H1 (cell line): ENCODE measurements at regions not wholly inside any gene's neighbourhood (a gene's known extent, or its start where the extent isn't known, plus 50 kb on each side); places are given as distances from the start of the nearest gene placed in this dataset.

Experiments
- CTCF ChIA-PET: fragments of 300-600 bp; sonication (Branson Sonifier 250); formaldehyde crosslinking; loops from one replicate; lab custom pipeline; 2021; ENCODE audit not compliant: partially characterized antibody; lab: Charles Lee
- POLR2A ChIA-PET: fragments of 300-600 bp; sonication (Branson Sonifier 250); formaldehyde crosslinking; loops from one replicate; lab custom pipeline; 2021; ENCODE audit warnings: inconsistent platforms; ENCODE audit not compliant: partially characterized antibody; lab: Charles Lee
- DNase-seq, 2 experiments: peaks; one replicate each; pipeline versions ENCODE4 v3.0.0 to v3.0.0-alpha.2; 2010 to 2022; ENCODE audit warnings: low spot score in 2 of 2, low read depth in 1 of 2, mixed read lengths in 1 of 2
- FAIRE-seq: peaks from 2 replicates; lab custom pipeline; 2011; peaks lifted over from hg19 to GRCh38; lab: Jason Lieb, UNC
- H2AFZ ChIP-seq: 2 replicates; pipeline ENCODE4 v1.8.1; 2012; ENCODE audit warnings: low read length, inconsistent platforms
- H2AK5ac ChIP-seq: 2 replicates; pipeline ENCODE4 v1.6.1; 2013; ENCODE audit warnings: low read depth, low read length
- H2BK120ac ChIP-seq: replicated peaks from 2 replicates; pipeline ENCODE3; 2013; ENCODE audit warnings: low read depth, low read length, inconsistent platforms
- H2BK12ac ChIP-seq: 2 replicates; pipeline ENCODE4 v1.6.1; 2013; ENCODE audit warnings: low read depth, low read length
- H2BK15ac ChIP-seq: 2 replicates; pipeline ENCODE4 v1.6.1; 2013; ENCODE audit warnings: low read length
- H2BK20ac ChIP-seq: 2 replicates; pipeline ENCODE4 v1.6.1; 2013; ENCODE audit warnings: low read length
- H2BK5ac ChIP-seq: 2 replicates; pipeline ENCODE4 v1.6.1; 2013; ENCODE audit warnings: low read depth, low read length
- H3K14ac ChIP-seq: 2 replicates; pipeline ENCODE4 v1.6.1; 2013; ENCODE audit warnings: inconsistent platforms; ENCODE audit not compliant: insufficient read length
- H3K18ac ChIP-seq: 2 replicates; pipeline ENCODE4 v1.6.1; 2013; ENCODE audit warnings: low read length; ENCODE audit errors: extremely low read depth
- H3K23ac ChIP-seq: 2 replicates; pipeline ENCODE4 v1.6.1; 2013; ENCODE audit warnings: inconsistent platforms; ENCODE audit not compliant: insufficient read length
- H3K23me2 ChIP-seq: 2 replicates; pipeline ENCODE4 v1.6.1; 2013; ENCODE audit warnings: low read depth, low read length
- H3K27ac ChIP-seq: 2 replicates; pipeline ENCODE4 v1.6.1; 2011; ENCODE audit warnings: low read depth, low read length, inconsistent platforms
- H3K27me3 ChIP-seq, 4 experiments: replicated peaks in 1 of 4; 1 replicate in 1 of 4; 2 replicates in 3 of 4; pipeline versions ENCODE4 v1.6.1 to v1.8.1; 2011 to 2013; ENCODE audit warnings: low read length in 3 of 4, mild to moderate bottlenecking in 3 of 4, inconsistent platforms in 2 of 4, mixed read lengths in 2 of 4, moderate library complexity in 1 of 4; ENCODE audit not compliant: control insufficient read depth in 3 of 4, insufficient read depth in 3 of 4; ENCODE audit errors: extremely low read depth in 1 of 4
- H3K36me3 ChIP-seq, 4 experiments: 2 replicates each; pipeline versions ENCODE4 v1.6.1 to v1.8.1; 2011 to 2013; ENCODE audit warnings: mild to moderate bottlenecking in 4 of 4, low read length in 3 of 4, moderate library complexity in 2 of 4, control low read depth in 1 of 4, inconsistent platforms in 1 of 4; ENCODE audit not compliant: insufficient read depth in 4 of 4, control insufficient read depth in 2 of 4
- H3K4ac ChIP-seq: replicated peaks from 2 replicates; pipeline ENCODE3; 2013; ENCODE audit warnings: low read length, low read depth, mixed read lengths, inconsistent platforms; ENCODE audit not compliant: insufficient read length
- H3K4me1 ChIP-seq, 4 experiments: replicated peaks in 1 of 4; 1 replicate in 1 of 4; 2 replicates in 3 of 4; pipeline versions ENCODE4 v1.6.1 to v1.8.1; 2011 to 2013; ENCODE audit warnings: low read length in 3 of 4, inconsistent platforms in 2 of 4, mixed read lengths in 1 of 4; ENCODE audit not compliant: insufficient read depth in 4 of 4, control insufficient read depth in 3 of 4
- H3K4me2 ChIP-seq, 2 experiments: 2 replicates each; pipeline versions ENCODE4 v1.6.1 to v1.8.1; 2011 to 2013; ENCODE audit warnings: low read depth in 2 of 2, low read length in 2 of 2, control low read depth in 1 of 2, inconsistent platforms in 1 of 2, mild to moderate bottlenecking in 1 of 2; ENCODE audit not compliant: insufficient read depth in 1 of 2
- H3K4me3 ChIP-seq, 4 experiments: fragments of 200-600, 300-600 bp in 1 of 4; sonication (generic), shearing (Covaris generic), sonication (Bioruptor Twin) in 1 of 4; 2 replicates each; pipeline versions ENCODE4 v1.5.1 to v1.8.1; 2011 to 2016; ENCODE audit warnings: low read length in 4 of 4, low read depth in 3 of 4, control low read depth in 2 of 4, inconsistent platforms in 2 of 4, mild to moderate bottlenecking in 2 of 4, mixed read lengths in 1 of 4, moderate library complexity in 1 of 4; ENCODE audit not compliant: insufficient read depth in 2 of 4; ENCODE audit errors: extremely low read depth in 1 of 4
- H3K56ac ChIP-seq: replicated peaks from 2 replicates; pipeline ENCODE3; 2013; ENCODE audit warnings: low read depth, mild to moderate bottlenecking, mixed read lengths, low read length, inconsistent platforms; ENCODE audit not compliant: insufficient read length
- H3K79me1 ChIP-seq: 2 replicates; pipeline ENCODE4 v1.6.1; 2013; ENCODE audit warnings: low read depth, low read length, control low read depth
- H3K79me2 ChIP-seq, 2 experiments: 2 replicates each; pipeline versions ENCODE4 v1.6.1 to v1.8.1; 2012 to 2013; ENCODE audit warnings: low read length in 2 of 2, mild to moderate bottlenecking in 2 of 2, inconsistent platforms in 1 of 2; ENCODE audit not compliant: insufficient read depth in 2 of 2, control insufficient read depth in 1 of 2
- H3K9ac ChIP-seq, 4 experiments: replicated peaks in 1 of 4; 1 replicate in 1 of 4; 2 replicates in 3 of 4; pipeline versions ENCODE4 v1.6.1 to v1.8.1; 2011 to 2013; ENCODE audit warnings: low read depth in 3 of 4, low read length in 3 of 4, control low read depth in 2 of 4, mild to moderate bottlenecking in 2 of 4, moderate library complexity in 2 of 4, inconsistent platforms in 1 of 4; ENCODE audit errors: extremely low read depth in 1 of 4
- H3K9me3 ChIP-seq, 2 experiments: 2 replicates each; pipeline versions ENCODE4 v1.6.1 to v1.8.1; 2012 to 2013; ENCODE audit warnings: mild to moderate bottlenecking in 2 of 2, moderate library complexity in 2 of 2, control low read depth in 1 of 2, inconsistent platforms in 1 of 2, low read depth in 1 of 2, low read length in 1 of 2, mixed read lengths in 1 of 2; ENCODE audit not compliant: insufficient read depth in 2 of 2
- H4K20me1 ChIP-seq, 2 experiments: replicated peaks in 1 of 2; 2 replicates each; pipeline versions ENCODE3 to v1.8.1; 2011 to 2013; ENCODE audit warnings: inconsistent platforms in 2 of 2, low read length in 2 of 2, mild to moderate bottlenecking in 1 of 2; ENCODE audit not compliant: insufficient read depth in 2 of 2, control insufficient read depth in 1 of 2
- H4K5ac ChIP-seq: 2 replicates; pipeline ENCODE4 v1.6.1; 2013; ENCODE audit warnings: low read length, low read depth, mixed read lengths, inconsistent platforms; ENCODE audit not compliant: insufficient read length
- H4K8ac ChIP-seq: 2 replicates; pipeline ENCODE4 v1.8.0; 2013; ENCODE audit warnings: mild to moderate bottlenecking, moderate library complexity, low read length, inconsistent platforms; ENCODE audit not compliant: insufficient read depth; ENCODE audit errors: extremely low read depth
- H4K91ac ChIP-seq: replicated peaks from 2 replicates; pipeline ENCODE3; 2013; ENCODE audit warnings: low read length, mixed read lengths, inconsistent platforms; ENCODE audit not compliant: insufficient read length
- ASH2L ChIP-seq: fragments of 200-600, 300-600 bp; sonication (generic); IDR thresholded peaks from one replicate; pipeline ENCODE4 v1.7.1; 2017; ENCODE audit warnings: low read length
- BACH1 ChIP-seq: IDR thresholded peaks from 2 replicates; pipeline ENCODE4 v1.6.1; 2012; ENCODE audit warnings: low read length, improper control_type of control experiment
- BCL11A ChIP-seq, 2 experiments: IDR thresholded peaks; one replicate each; pipeline ENCODE4 v1.6.1; 2011; ENCODE audit warnings: low read depth in 2 of 2, low read length in 2 of 2, mild to moderate bottlenecking in 2 of 2
- CBX5 ChIP-seq: fragments of 300-800, 300-1000 bp; sonication (generic); IDR thresholded peaks from 2 replicates; pipeline ENCODE4 v1.7.1; 2016; ENCODE audit warnings: antibody characterized with exemption, low read length, low read depth
- CEBPB ChIP-seq: IDR thresholded peaks from 2 replicates; pipeline ENCODE4 v1.6.1; 2012; ENCODE audit warnings: low read depth, low read length
- CHD1 ChIP-seq: IDR thresholded peaks from 2 replicates; pipeline ENCODE4 v1.6.1; 2012; ENCODE audit warnings: low read depth, low read length, improper control_type of control experiment
- EZH2 ChIP-seq: fragments of 200-600 bp; sonication (generic); IDR thresholded peaks from 2 replicates; pipeline ENCODE4 v1.7.1; 2012; ENCODE audit warnings: low read depth, mild to moderate bottlenecking, moderate library complexity, low read length, inconsistent platforms; ENCODE audit not compliant: severe bottlenecking
- HDAC2 ChIP-seq, 2 experiments: fragments of 300-600 bp in 1 of 2; sonication (generic) in 1 of 2; IDR thresholded peaks; 2 replicates each; pipeline ENCODE4 v1.6.1; 2011 to 2012; ENCODE audit warnings: low read depth in 2 of 2, low read length in 2 of 2, mild to moderate bottlenecking in 2 of 2, moderate library complexity in 2 of 2, borderline replicate concordance in 1 of 2, inconsistent platforms in 1 of 2
- PHF8 ChIP-seq: fragments of 200-600 bp; sonication (generic); conservative IDR thresholded peaks from 2 replicates; pipeline ENCODE4 v1.7.1; 2012; ENCODE audit warnings: low read depth, mild to moderate bottlenecking, inconsistent platforms, low read length, moderate library complexity
- POU5F1 ChIP-seq: IDR thresholded peaks from 2 replicates; pipeline ENCODE4 v1.6.1; 2011; ENCODE audit warnings: low read depth, mild to moderate bottlenecking, low read length, moderate library complexity
- RNF2 ChIP-seq: fragments of 200-900, 300-1000 bp; sonication (generic); IDR thresholded peaks from 2 replicates; pipeline ENCODE4 v1.7.1; 2016; ENCODE audit warnings: borderline replicate concordance, low read depth, mild to moderate bottlenecking, antibody characterized with exemption, low read length; ENCODE audit not compliant: poor library complexity, severe bottlenecking; ENCODE audit errors: missing control alignments
- RXRA ChIP-seq: IDR thresholded peaks from 2 replicates; pipeline ENCODE4 v1.6.1; 2011; ENCODE audit warnings: low read depth, mild to moderate bottlenecking, low read length, moderate library complexity; ENCODE audit not compliant: insufficient read depth
- SP4 ChIP-seq: IDR thresholded peaks from 2 replicates; pipeline ENCODE4 v1.6.1; 2012; ENCODE audit warnings: low read length, inconsistent platforms
- SUZ12 ChIP-seq: fragments of 200-600 bp; sonication (generic); IDR thresholded peaks from 2 replicates; pipeline ENCODE4 v1.6.1; 2012; ENCODE audit warnings: mild to moderate bottlenecking, inconsistent platforms, low read length, moderate library complexity, mixed read lengths
- TCF12 ChIP-seq: IDR thresholded peaks from 2 replicates; pipeline ENCODE4 v1.6.1; 2011; ENCODE audit warnings: low read depth, mild to moderate bottlenecking, low read length
- WGBS, 2 experiments: shearing (Covaris generic) in 1 of 2; methylation state at CpG; one replicate each; pipeline versions ENCODE4 v1.1.6 to v1.1.7; 2013 to 2015; ENCODE audit warnings: low lambda C conversion rate in 2 of 2, mixed read lengths in 2 of 2, inconsistent platforms in 1 of 2, low coverage in 1 of 2, missing lambda C conversion rate in 1 of 2; ENCODE audit not compliant: insufficient replicate concordance in 2 of 2, insufficient coverage in 1 of 2, insufficient read length in 1 of 2; ENCODE audit errors: extremely low coverage in 1 of 2, missing lambda C conversion rate in 1 of 2; 5-methylcytosine and 5-hydroxymethylcytosine counted together

DNA sequence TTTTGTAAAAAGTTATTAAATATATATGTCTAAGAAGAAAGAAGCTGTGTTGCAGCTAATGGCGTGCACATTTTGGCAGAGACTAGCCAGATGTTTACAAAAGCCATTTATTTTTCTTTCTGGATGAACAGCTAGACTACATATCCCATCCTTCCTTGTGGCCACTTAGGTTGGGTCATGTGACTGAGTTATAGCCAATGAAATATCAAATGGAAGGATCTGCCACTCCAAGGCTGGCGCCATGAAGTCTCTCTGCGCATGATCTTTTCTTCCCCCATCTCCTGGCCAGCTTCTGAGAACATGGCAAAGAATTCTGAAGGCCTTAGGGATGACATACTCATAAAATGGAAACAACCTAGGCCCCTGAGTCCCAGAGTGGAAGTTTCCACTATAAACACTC, 244.2 kb upstream of the DAB2 start:
- POLR2A ChIA-PET, result no interaction called here
- no peak for FAIRE-seq
- no peak overlapping the region for H3K4me2 ChIP-seq
- H3K4me1 ChIP-seq, result no peaks in the 10 kb centered on the region
- 91% methylated on average over 3 of the region's 3 CpGs; no CpG with 5 or more reads in 1 of the 2 experiments for WGBS, 2 experiments
- H3K27ac ChIP-seq, result no peak overlapping the region
- no peaks in the 10 kb centered on the region for H3K79me2 ChIP-seq
- H4K20me1 ChIP-seq, result no peaks in the 10 kb centered on the region
- H4K8ac ChIP-seq, result no peak overlapping the region
- no peak overlapping the region for H2AK5ac ChIP-seq
- H2BK12ac ChIP-seq, result no peak overlapping the region
- H3K79me1 ChIP-seq, result no peaks in the 10 kb centered on the region
- no peaks in the 10 kb centered on the region for H3K36me3 ChIP-seq
- DNase-seq, result no peak
- H3K4me3 ChIP-seq, result no peak overlapping the region
- no peak overlapping the region for H2AFZ ChIP-seq
- H3K18ac ChIP-seq, result no peak overlapping the region
- no peak overlapping the region for H3K56ac ChIP-seq
- H2BK15ac ChIP-seq, result no peak overlapping the region
- H3K23ac ChIP-seq, result no peak overlapping the region
- H2BK120ac ChIP-seq, result no peak overlapping the region
- H3K27me3 ChIP-seq, result no peaks in the 10 kb centered on the region
- H3K23me2 ChIP-seq, result no peaks in the 10 kb centered on the region
- no peak overlapping the region for H4K5ac ChIP-seq
- H3K4ac ChIP-seq, result no peak overlapping the region
- no peak overlapping the region for H4K91ac ChIP-seq
- no peak overlapping the region for H2BK20ac ChIP-seq
- peaks cover 0 to 9% of the 10 kb centered on the region in 2 experiments; a peak in 1 of 4 replicates for H3K9me3 ChIP-seq
- no peak overlapping the region for H3K9ac ChIP-seq
- CTCF ChIA-PET, result interaction anchor here (1.0 kb wide), 1 partner anchor 98 kb away, joined by 3 read pairs; no protein-coding TSS in a partner anchor
- H2BK5ac ChIP-seq, result no peak overlapping the region
- H3K14ac ChIP-seq, result no peak overlapping the region
- no peak for TF ChIP-seq POU5F1
- TF ChIP-seq CBX5, result no peak
- no peak for TF ChIP-seq RXRA
- TF ChIP-seq ASH2L, result no peak
- TF ChIP-seq EZH2, result no peak
- no peak for TF ChIP-seq TCF12
- no peak for TF ChIP-seq RNF2
- no peak for TF ChIP-seq CHD1
- TF ChIP-seq BCL11A (IDR thresholded peaks at IDR 0.05; ENCODE audit: low read depth in 2 of 2, low read length in 2 of 2), result no peak
- no peak for TF ChIP-seq SP4
- TF ChIP-seq HDAC2 (IDR thresholded peaks at IDR 0.05; ENCODE audit: borderline replicate concordance in 1 of 2, low read depth in 2 of 2, low read length in 2 of 2), result no peak
- no peak for TF ChIP-seq CEBPB
- TF ChIP-seq BACH1, result no peak
- TF ChIP-seq PHF8, result no peak
- TF ChIP-seq SUZ12, result no peak
